ENCODE measurements at regions not wholly inside any gene's neighbourhood (a gene's known extent, or its start where the extent isn't known, plus 50 kb on each side); places are given as distances from the start of the nearest gene placed in this dataset.

DNA sequence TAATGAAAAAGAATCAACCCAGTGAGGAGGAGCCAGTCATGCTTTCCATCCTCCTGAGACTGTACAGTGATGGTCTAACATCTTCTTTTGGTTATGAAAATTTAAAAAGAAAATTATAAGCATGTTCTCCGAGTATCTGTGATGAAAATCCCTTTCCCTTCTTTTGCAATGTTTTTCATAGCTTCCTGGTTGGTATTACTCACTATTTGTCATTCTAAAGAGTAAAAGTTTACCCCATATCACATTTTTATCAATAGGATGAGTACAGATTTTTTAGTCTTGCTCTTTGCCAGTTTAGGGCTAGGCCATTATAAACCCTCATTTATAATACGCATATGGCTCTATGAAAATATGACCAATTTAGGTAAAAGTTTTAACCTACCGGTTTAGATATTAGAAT, 564.1 kb downstream of the SUCLG1 start:
- TF ChIP-seq, protein P1, sequence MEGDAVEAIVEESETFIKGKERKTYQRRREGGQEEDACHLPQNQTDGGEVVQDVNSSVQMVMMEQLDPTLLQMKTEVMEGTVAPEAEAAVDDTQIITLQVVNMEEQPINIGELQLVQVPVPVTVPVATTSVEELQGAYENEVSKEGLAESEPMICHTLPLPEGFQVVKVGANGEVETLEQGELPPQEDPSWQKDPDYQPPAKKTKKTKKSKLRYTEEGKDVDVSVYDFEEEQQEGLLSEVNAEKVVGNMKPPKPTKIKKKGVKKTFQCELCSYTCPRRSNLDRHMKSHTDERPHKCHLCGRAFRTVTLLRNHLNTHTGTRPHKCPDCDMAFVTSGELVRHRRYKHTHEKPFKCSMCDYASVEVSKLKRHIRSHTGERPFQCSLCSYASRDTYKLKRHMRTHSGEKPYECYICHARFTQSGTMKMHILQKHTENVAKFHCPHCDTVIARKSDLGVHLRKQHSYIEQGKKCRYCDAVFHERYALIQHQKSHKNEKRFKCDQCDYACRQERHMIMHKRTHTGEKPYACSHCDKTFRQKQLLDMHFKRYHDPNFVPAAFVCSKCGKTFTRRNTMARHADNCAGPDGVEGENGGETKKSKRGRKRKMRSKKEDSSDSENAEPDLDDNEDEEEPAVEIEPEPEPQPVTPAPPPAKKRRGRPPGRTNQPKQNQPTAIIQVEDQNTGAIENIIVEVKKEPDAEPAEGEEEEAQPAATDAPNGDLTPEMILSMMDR (IDR thresholded peaks at IDR 0.05), result no peak
- TF ChIP-seq POLR2A (IDR thresholded peaks at IDR 0.05), result no peak
